ENCODE measurements at regions not wholly inside any gene's neighbourhood (a gene's known extent, or its start where the extent isn't known, plus 50 kb on each side); places are given as distances from the start of the nearest gene placed in this dataset.

DNA sequence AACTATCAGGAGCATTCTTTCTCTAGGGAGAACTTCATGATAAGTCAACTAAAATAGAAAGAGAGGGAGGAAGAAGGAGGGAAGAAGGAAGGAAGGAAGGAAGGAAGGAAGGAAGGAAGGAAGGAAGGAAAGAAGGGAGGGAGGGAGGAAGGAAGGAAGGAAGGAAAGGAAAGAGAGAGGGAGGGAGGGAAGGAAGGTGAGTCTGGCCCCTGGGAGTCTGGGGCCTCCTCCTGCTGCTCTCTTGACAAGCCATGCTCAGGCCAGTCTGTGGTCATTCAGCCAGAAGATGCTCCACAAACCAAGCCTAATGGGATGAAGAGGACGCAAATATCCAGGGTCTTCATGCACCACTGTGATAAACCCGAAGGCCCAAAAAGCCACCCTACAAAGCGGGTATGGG, 216.4 kb upstream of the AGAP1 start:
- H3K27me3 ChIP-seq (replicated peaks in 1 of 4; ENCODE audit: control insufficient read depth in 3 of 4, extremely low read depth in 1 of 4, insufficient read depth in 3 of 4, low read length in 3 of 4), result no peaks in the 10 kb centered on the region
- FAIRE-seq (no peak), DNase-seq (ENCODE audit: low read depth in 1 of 2, low spot score in 2 of 2) (no peak)
- H3K18ac ChIP-seq (ENCODE audit: extremely low read depth, low read length), result no peak overlapping the region
- 93% methylated on average over 3 of the region's 3 CpGs; no CpG with 5 or more reads in 1 of the 2 experiments for WGBS, 2 experiments (ENCODE audit: extremely low coverage in 1 of 2, insufficient coverage in 1 of 2, insufficient read length in 1 of 2, insufficient replicate concordance in 2 of 2, low coverage in 1 of 2, low lambda C conversion rate in 2 of 2, missing lambda C conversion rate in 1 of 2)
- CTCF ChIA-PET (ENCODE audit: partially characterized antibody), result no interaction called here
- no peaks in the 10 kb centered on the region for H3K79me2 ChIP-seq (ENCODE audit: control insufficient read depth in 1 of 2, insufficient read depth in 2 of 2, low read length in 2 of 2)
- POLR2A ChIA-PET (ENCODE audit: partially characterized antibody), result interaction anchor here (0.7 kb wide), 1 partner anchor 433 kb away, joined by 3 read pairs; no protein-coding TSS in a partner anchor
- H2BK15ac ChIP-seq (ENCODE audit: low read length), result no peak overlapping the region
- H3K14ac ChIP-seq (ENCODE audit: insufficient read length), result no peak overlapping the region
- H3K4ac ChIP-seq (replicated peaks; ENCODE audit: insufficient read length, low read depth, low read length), result no peak overlapping the region
- H3K9ac ChIP-seq (replicated peaks in 1 of 4; ENCODE audit: extremely low read depth in 1 of 4, low read depth in 3 of 4, low read length in 3 of 4), result no peak overlapping the region
- no peaks in the 10 kb centered on the region for H3K9me3 ChIP-seq (ENCODE audit: insufficient read depth in 2 of 2, low read depth in 1 of 2, low read length in 1 of 2)
- H3K4me1 ChIP-seq (replicated peaks in 1 of 4; ENCODE audit: control insufficient read depth in 3 of 4, insufficient read depth in 4 of 4, low read length in 3 of 4), result no peaks in the 10 kb centered on the region
- H3K56ac ChIP-seq (replicated peaks; ENCODE audit: insufficient read length, low read depth, low read length), result no peak overlapping the region
- H3K4me3 ChIP-seq (ENCODE audit: extremely low read depth in 1 of 4, insufficient read depth in 2 of 4, low read depth in 3 of 4, low read length in 4 of 4), result no peak overlapping the region
- no peak overlapping the region for H3K4me2 ChIP-seq (ENCODE audit: insufficient read depth in 1 of 2, low read depth in 2 of 2, low read length in 2 of 2)
- H3K23me2 ChIP-seq (ENCODE audit: low read depth, low read length), result no peaks in the 10 kb centered on the region
- H4K91ac ChIP-seq (replicated peaks; ENCODE audit: insufficient read length, low read length), result no peak overlapping the region
- no peak overlapping the region for H4K5ac ChIP-seq (ENCODE audit: insufficient read length, low read depth, low read length)
- no peak overlapping the region for H2BK120ac ChIP-seq (replicated peaks; ENCODE audit: low read depth, low read length)
- no peak overlapping the region for H2BK5ac ChIP-seq (ENCODE audit: low read depth, low read length)
- no peak overlapping the region for H2BK20ac ChIP-seq (ENCODE audit: low read length)
- no peak overlapping the region for H3K23ac ChIP-seq (ENCODE audit: insufficient read length)
- no peak overlapping the region for H2BK12ac ChIP-seq (ENCODE audit: low read depth, low read length)
- no peaks in the 10 kb centered on the region for H4K20me1 ChIP-seq (replicated peaks in 1 of 2; ENCODE audit: control insufficient read depth in 1 of 2, insufficient read depth in 2 of 2, low read length in 2 of 2)
- no peak overlapping the region for H3K27ac ChIP-seq (ENCODE audit: low read depth, low read length)
- H3K36me3 ChIP-seq (ENCODE audit: control insufficient read depth in 2 of 4, insufficient read depth in 4 of 4, low read length in 3 of 4), result no peaks in the 10 kb centered on the region
- no peak overlapping the region for H2AFZ ChIP-seq (ENCODE audit: low read length)
- H2AK5ac ChIP-seq (ENCODE audit: low read depth, low read length), result no peak overlapping the region
- no peaks in the 10 kb centered on the region for H3K79me1 ChIP-seq (ENCODE audit: low read depth, low read length)
- H4K8ac ChIP-seq (ENCODE audit: extremely low read depth, insufficient read depth, low read length), result no peak overlapping the region
- no peak for TF ChIP-seq NANOG (IDR thresholded peaks at IDR 0.05; ENCODE audit: insufficient read depth, low read depth, low read length, poor library complexity, severe bottlenecking)
- TF ChIP-seq TCF12 (IDR thresholded peaks at IDR 0.05; ENCODE audit: low read depth, low read length), result no peak
- no peak for TF ChIP-seq TBP (IDR thresholded peaks at IDR 0.05; ENCODE audit: low read depth, low read length)
- TF ChIP-seq BACH1 (IDR thresholded peaks at IDR 0.05; ENCODE audit: low read length), result no peak
- no peak for TF ChIP-seq NRF1 (IDR thresholded peaks at IDR 0.05; ENCODE audit: low read depth, low read length)
- no peak for TF ChIP-seq CBX5 (IDR thresholded peaks at IDR 0.05; ENCODE audit: low read depth, low read length)
- no peak for TF ChIP-seq CTBP2 (IDR thresholded peaks at IDR 0.05; ENCODE audit: borderline replicate concordance, insufficient read depth, insufficient read length, low read length)
- TF ChIP-seq, protein P1, sequence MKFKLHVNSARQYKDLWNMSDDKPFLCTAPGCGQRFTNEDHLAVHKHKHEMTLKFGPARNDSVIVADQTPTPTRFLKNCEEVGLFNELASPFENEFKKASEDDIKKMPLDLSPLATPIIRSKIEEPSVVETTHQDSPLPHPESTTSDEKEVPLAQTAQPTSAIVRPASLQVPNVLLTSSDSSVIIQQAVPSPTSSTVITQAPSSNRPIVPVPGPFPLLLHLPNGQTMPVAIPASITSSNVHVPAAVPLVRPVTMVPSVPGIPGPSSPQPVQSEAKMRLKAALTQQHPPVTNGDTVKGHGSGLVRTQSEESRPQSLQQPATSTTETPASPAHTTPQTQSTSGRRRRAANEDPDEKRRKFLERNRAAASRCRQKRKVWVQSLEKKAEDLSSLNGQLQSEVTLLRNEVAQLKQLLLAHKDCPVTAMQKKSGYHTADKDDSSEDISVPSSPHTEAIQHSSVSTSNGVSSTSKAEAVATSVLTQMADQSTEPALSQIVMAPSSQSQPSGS (IDR thresholded peaks at IDR 0.05; ENCODE audit: low read length), result no peak
- TF ChIP-seq RAD21 (IDR thresholded peaks at IDR 0.05 in 1 of 2, conservative IDR thresholded peaks at IDR 0.05 in 1 of 2; ENCODE audit: low read depth in 2 of 2, low read length in 2 of 2), result no peak
- no peak for TF ChIP-seq SAP30 (IDR thresholded peaks at IDR 0.05; ENCODE audit: insufficient read depth, insufficient replicate concordance, low read length)
- TF ChIP-seq, protein P2, sequence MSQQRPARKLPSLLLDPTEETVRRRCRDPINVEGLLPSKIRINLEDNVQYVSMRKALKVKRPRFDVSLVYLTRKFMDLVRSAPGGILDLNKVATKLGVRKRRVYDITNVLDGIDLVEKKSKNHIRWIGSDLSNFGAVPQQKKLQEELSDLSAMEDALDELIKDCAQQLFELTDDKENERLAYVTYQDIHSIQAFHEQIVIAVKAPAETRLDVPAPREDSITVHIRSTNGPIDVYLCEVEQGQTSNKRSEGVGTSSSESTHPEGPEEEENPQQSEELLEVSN (IDR thresholded peaks at IDR 0.05), result no peak
- no peak for TF ChIP-seq POU5F1 (IDR thresholded peaks at IDR 0.05; ENCODE audit: low read depth, low read length)
